IPS-20b (cell line): ENCODE measurements at regions not wholly inside any gene's neighbourhood (a gene's known extent, or its start where the extent isn't known, plus 50 kb on each side); places are given as distances from the start of the nearest gene placed in this dataset.
"Not testable (repeated sequence)": the region's sequence is repeated elsewhere in the genome, so short reads cannot be mapped to it uniquely, and the experiment has no call there.

ENCODE experiments used
- H3K27ac ChIP-seq: one replicate; pipeline ENCODE4 v1.5.1; 2013; ENCODE audit warnings: low read length
- H3K27me3 ChIP-seq: 2 replicates; pipeline ENCODE4 v1.6.1; 2013; ENCODE audit warnings: mild to moderate bottlenecking, low read length, inconsistent platforms; ENCODE audit not compliant: insufficient read depth
- H3K36me3 ChIP-seq: 2 replicates; pipeline ENCODE4 v1.6.1; 2013; ENCODE audit warnings: low read depth, mild to moderate bottlenecking, inconsistent platforms, low read length, moderate library complexity; ENCODE audit not compliant: insufficient read depth
- H3K4me1 ChIP-seq: 2 replicates; pipeline ENCODE4 v1.6.1; 2013; ENCODE audit warnings: mild to moderate bottlenecking, control low read depth, inconsistent platforms, low read length, moderate library complexity; ENCODE audit not compliant: insufficient read depth
- H3K4me3 ChIP-seq: 2 replicates; pipeline ENCODE4 v1.5.1; 2013; ENCODE audit warnings: mild to moderate bottlenecking, low read length, inconsistent platforms
- H3K9ac ChIP-seq: 2 replicates; pipeline ENCODE4 v1.6.1; 2013; ENCODE audit warnings: low read depth, mild to moderate bottlenecking, inconsistent platforms, low read length, moderate library complexity
- H3K9me3 ChIP-seq: 2 replicates; pipeline ENCODE4 v1.6.1; 2013; ENCODE audit warnings: mild to moderate bottlenecking, low read depth, low read length, inconsistent platforms; ENCODE audit not compliant: insufficient read depth

DNA sequence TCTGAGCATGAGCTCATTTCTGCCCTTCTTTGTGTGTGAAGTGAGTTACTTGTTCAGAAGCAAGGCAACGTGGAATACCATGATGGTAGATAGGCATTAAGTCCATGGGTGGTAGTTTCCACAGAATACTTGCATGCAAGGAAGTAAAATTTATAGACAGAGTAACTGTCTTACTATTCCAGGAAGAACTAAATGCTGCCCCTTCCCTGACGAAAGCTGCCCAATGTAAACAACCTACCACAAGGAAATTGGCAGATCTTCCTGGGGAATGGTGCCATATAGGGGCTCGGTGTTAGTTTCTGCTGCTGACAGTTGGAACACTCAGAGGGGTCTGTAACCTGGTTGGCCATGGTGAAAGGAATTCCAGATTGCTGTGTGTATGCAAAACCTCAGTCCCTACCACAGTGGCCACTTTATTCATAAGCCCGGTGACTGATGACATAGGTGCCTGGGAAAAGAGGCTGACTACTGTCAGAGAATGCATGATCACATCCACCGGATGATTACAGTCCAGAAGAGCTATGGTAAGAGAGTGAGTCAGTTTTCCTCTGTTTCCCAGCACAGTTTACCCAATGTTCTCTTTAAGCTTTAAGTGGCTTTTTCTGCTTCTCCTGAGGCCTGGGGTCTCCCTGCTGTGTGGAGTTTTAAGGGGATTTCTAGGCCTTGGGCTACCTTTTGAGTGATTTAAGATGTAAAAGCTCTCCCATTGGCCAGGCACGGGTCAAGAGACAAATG, 463.7 kb upstream of the NPAP1 start:
- not testable (repeated sequence) for H3K9ac ChIP-seq, H3K27me3 ChIP-seq, H3K4me3 ChIP-seq, H3K36me3 ChIP-seq, H3K4me1 ChIP-seq, H3K27ac ChIP-seq
- H3K9me3 ChIP-seq = peaks cover 14% of the 10 kb centered on the region; the same call in 1 of the 2 replicates

DNA sequence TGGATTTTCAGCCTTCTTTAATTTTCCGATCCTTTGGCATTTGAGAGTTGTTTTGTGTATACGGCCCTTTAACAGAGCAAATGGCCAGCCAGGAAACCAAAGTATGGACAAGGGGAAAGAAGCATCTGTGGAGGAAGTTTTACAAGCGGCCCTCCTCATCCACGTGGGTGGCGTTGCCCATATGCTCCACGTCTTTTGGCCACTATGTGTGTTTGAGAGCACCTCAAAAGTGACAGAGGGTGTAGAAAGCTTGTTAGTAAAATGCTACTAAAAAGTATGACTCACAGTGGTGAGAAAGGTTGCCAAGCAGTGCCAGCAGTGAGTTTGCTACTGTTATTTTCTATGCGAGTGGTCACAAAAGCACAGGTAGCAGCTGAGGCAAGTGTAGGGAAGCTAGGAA, 451.8 kb upstream of the NPAP1 start:
- Histone ChIP-seq H3K27me3 (no peaks in the 10 kb centered on the region), H3K27ac (no peak overlapping the region)

DNA sequence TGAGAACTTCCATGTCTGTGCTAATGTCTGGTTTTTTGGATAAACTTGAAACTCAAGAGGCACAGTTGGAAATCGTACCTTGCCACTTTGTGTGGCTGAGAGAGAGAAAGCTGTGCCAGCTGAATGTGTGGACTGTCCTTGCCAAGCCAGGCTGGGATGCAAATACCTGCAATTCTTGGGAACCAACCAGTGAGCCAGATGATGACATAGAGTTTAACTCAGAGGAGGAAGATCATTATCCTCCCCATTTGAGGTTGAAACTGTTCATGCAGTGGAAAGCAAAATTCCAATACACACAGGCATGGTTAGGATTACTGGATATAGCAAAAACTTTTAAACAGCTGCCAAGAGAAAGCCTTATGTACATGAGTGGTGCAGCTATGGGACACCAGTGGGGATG, 451.4 kb upstream of the NPAP1 start:
- Histone ChIP-seq H3K36me3 (no peaks in the 10 kb centered on the region), H3K4me1 (no peaks in the 10 kb centered on the region), H3K27ac (no peak overlapping the region), H3K4me3 (no peak overlapping the region), H3K27me3 (no peaks in the 10 kb centered on the region), H3K9me3 (peaks cover 37% of the 10 kb centered on the region), H3K9ac (no peak overlapping the region)

More for the DNA sequence above, 451.8 kb upstream of the NPAP1 start:
- Histone ChIP-seq H3K4me3 (no peak overlapping the region), H3K36me3 (no peaks in the 10 kb centered on the region), H3K9ac (no peak overlapping the region), H3K9me3 (peaks cover 37% of the 10 kb centered on the region), H3K4me1 (no peaks in the 10 kb centered on the region)

DNA sequence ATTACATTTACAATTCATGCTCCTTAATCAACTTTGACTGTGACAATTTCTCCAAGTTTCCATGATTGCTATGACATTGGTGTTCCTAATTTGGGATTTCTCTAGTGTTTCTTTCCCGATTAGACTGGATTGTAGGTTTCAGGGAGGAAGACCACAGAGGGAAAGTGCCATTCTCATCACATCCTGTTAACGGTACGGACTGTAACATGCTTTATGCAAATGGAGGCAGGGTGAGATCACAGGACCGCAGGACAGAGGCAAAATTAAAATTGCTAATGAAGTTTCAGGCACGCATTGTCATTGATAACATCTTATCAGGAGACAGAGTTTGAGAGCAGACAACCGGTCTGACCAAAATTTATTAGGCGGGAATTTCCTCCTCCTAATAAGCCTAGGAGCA, 446.7 kb upstream of the NPAP1 start:
- H3K9ac ChIP-seq, H3K4me1 ChIP-seq, H3K27ac ChIP-seq, H3K4me3 ChIP-seq, H3K36me3 ChIP-seq, H3K27me3 ChIP-seq: not testable (repeated sequence)
- H3K9me3 ChIP-seq = peaks cover 40% of the 10 kb centered on the region

DNA sequence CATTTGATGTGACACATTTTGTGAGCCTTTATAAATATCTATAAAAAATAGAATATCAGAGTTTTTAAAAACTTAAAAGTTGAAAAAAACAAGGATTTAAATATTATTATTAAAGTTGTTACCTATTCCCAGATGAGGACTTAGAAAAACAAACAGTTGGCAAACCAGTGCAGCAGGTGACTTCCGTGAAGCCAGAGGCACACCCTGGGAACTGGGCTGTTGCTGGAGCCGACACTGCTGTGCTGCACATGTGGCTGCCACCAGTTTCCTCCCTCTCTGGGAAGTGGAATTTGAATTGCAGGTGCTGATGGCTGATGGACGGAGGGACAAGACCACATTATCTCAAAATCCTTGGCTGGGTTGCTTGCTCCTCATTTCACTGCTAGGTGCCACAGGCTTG, 442.4 kb upstream of the NPAP1 start:
- not testable (repeated sequence) for H3K4me1 ChIP-seq, H3K4me3 ChIP-seq, H3K27me3 ChIP-seq, H3K9ac ChIP-seq, H3K36me3 ChIP-seq, H3K27ac ChIP-seq
- peaks cover 27% of the 10 kb centered on the region; the same call in 1 of the 2 replicates for H3K9me3 ChIP-seq

DNA sequence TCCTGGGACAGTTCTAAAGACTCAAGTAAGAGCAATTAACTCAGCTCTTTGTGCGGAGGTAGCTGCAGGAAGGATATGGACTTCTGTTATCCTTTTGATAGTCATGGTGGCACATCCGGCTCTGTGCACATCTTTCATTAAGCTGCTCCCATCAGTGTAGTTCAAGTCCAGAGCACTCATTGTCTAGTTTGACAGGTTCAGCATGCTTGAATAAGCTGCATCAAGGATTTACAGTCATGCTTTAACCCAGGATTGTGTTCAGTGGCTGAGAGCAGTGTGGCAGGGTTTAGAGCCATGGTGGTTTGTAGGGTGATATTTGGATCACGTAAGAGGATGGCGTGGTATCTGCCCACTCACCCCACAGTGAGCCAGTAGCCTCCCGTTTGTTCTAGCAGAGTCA, 435.0 kb upstream of the NPAP1 start:
- H3K27me3 ChIP-seq, H3K36me3 ChIP-seq, H3K9me3 ChIP-seq, H3K4me1 ChIP-seq, H3K4me3 ChIP-seq, H3K9ac ChIP-seq, H3K27ac ChIP-seq: not testable (repeated sequence)

DNA sequence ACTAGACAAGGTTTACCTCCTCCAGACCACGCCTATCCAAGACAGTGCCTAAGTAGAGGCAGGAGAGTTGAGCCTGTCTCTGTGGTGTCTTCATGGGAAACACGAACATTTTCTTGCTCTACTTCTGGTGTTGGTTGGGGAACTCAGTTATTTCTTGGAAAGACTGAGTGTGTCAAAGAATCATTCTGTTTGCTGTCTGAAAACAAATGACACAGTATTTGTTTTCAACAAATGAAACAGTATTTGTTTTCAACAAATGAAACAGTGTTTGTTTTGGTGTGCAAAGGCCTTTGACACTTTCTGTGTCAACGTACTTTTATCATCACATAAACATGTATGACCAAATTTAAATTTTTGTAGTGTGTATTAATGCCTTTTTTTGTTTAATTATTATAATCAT, 416.5 kb upstream of the NPAP1 start:
- not testable (repeated sequence) for H3K4me1 ChIP-seq, H3K9ac ChIP-seq, H3K9me3 ChIP-seq, H3K4me3 ChIP-seq, H3K36me3 ChIP-seq, H3K27ac ChIP-seq, H3K27me3 ChIP-seq

DNA sequence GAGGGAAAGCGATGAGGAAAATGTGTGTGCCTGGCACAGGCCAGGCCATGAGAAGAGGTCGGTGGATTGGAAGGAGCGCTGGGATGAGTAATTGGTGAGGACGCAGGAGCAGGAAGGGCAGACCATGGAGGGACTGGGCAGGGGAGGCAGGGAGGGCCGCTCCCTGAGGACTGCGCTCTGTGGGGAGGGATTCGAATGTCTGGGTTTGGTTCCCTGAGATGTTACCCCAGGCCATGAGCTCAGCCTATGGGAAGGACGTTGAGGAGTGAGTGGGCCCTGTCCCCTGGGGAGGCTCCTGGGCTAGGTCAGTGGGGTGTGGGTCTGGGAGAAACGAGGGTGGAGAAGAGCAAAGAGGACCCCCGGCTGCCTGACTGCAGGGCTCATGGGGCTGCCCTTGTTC, 415.2 kb upstream of the NPAP1 start:
- not testable (repeated sequence) for H3K9me3 ChIP-seq, H3K36me3 ChIP-seq, H3K9ac ChIP-seq, H3K4me3 ChIP-seq, H3K27me3 ChIP-seq, H3K4me1 ChIP-seq, H3K27ac ChIP-seq

DNA sequence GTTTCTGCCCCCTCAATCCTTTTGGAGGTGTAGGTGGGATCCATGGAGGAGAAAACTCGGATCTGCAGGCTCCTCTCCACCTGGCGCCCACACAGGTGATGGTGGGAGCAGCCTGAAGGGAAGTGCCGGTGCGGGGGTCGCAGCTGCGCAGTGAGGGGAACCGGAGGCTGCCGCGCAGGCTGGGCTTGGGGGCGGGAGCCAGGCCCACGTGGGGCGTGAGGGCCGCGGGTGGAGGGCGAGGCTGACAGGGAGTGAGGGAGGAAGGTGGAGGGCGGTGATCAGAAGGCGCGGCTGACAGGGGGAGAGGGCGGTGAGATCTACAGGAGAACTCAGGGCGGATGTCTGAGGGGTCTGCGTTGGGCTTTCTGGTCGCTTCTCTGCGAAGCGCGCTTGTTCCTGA, 414.7 kb upstream of the NPAP1 start:
- H3K4me1 ChIP-seq, H3K9ac ChIP-seq, H3K9me3 ChIP-seq, H3K27ac ChIP-seq, H3K4me3 ChIP-seq, H3K36me3 ChIP-seq, H3K27me3 ChIP-seq: not testable (repeated sequence)

DNA sequence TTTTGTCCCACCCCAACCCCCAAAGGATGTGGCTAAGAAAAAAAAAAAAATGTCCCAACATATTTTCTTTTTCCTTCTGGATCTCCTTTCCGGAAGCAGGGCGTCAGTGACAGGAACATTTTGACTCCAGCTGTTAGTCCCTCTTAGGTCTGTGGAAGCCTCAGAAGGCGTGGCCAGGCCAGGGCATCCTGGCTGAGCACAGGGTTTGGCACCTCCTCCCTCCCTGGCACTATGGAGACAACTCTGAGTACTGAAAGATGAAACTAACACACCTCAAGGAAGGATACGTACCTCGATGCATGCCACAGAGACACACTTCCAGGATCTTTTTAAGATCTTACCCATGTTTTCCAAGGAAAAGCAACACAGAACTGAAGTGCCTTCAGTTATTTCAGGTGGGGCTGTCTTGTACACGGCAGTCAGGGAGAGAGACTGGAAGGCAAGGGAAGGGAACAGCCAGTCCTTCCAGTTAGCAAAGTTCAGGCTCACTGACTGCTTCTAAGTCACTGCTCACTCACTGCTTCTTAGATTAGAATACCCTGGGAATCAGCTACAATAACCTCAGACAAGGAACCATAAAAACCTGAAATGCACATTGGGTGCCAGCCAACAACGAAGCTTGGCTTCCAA, 406.9 kb upstream of the NPAP1 start:
- H3K4me1 ChIP-seq, H3K9me3 ChIP-seq, H3K27me3 ChIP-seq, H3K27ac ChIP-seq, H3K36me3 ChIP-seq, H3K9ac ChIP-seq, H3K4me3 ChIP-seq: not testable (repeated sequence)

DNA sequence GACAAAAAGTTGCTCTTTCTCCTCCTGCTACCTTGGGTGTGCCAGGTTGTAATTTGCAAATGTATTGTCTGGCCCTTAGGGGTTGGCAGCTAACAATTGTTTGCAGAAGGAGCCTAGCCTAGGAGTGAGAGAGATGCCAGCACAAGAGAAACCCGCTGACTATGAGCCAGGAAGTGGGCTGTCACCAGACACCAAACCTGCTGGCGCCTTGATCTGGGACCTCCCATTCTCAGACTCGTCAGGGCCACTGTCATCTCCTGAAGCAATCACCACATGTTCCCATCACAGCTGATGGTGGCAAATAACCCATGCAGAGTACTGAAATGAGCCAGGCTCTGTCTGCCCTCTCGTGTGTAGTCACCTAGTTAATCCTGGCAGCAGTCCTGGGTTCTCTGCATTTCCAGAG, 406.4 kb upstream of the NPAP1 start:
- H3K4me3 ChIP-seq = no peak overlapping the region
- H3K4me1 ChIP-seq = no peaks in the 10 kb centered on the region
- H3K27me3 ChIP-seq = no peaks in the 10 kb centered on the region
- H3K36me3 ChIP-seq = no peaks in the 10 kb centered on the region
- peaks cover 9% of the 10 kb centered on the region; the same call in 1 of the 2 replicates for H3K9me3 ChIP-seq
- no peak overlapping the region for H3K27ac ChIP-seq
- H3K9ac ChIP-seq = no peak overlapping the region

DNA sequence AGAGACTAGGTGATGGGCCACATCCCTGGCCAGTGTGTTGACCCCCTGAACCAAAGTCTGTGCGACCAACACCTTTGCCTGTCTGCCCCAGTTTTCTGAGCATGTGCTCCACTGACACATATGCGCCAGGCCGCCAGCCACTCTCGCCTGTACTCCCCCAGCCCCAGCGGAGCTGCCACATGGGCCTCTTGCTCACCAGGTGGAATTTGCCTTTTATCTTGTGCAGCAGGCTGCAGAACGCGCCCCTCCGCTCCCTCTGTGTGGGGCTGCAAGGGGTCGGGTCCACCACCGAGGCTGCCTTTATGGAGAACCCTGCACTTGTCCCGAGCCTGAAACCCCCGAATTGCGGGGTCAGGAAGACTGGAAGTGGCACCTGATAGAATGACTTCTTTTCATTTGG, 405.7 kb upstream of the NPAP1 start:
- no peak overlapping the region for H3K4me3 ChIP-seq
- no peaks in the 10 kb centered on the region for H3K36me3 ChIP-seq
- peaks cover 9% of the 10 kb centered on the region; the same call in 1 of the 2 replicates for H3K9me3 ChIP-seq
- no peak overlapping the region for H3K9ac ChIP-seq
- H3K27ac ChIP-seq = no peak overlapping the region
- no peaks in the 10 kb centered on the region for H3K27me3 ChIP-seq
- no peaks in the 10 kb centered on the region for H3K4me1 ChIP-seq
